H1 (cell line): ENCODE measurements at regions not wholly inside any gene's neighbourhood (a gene's known extent, or its start where the extent isn't known, plus 50 kb on each side); places are given as distances from the start of the nearest gene placed in this dataset.
"Not testable (repeated sequence)": the region's sequence is repeated elsewhere in the genome, so short reads cannot be mapped to it uniquely, and the experiment has no call there.

Experiments
- CTCF ChIA-PET: fragments of 300-600 bp; sonication (Branson Sonifier 250); formaldehyde crosslinking; loops from one replicate; lab custom pipeline; 2021; ENCODE audit not compliant: partially characterized antibody; lab: Charles Lee
- POLR2A ChIA-PET: fragments of 300-600 bp; sonication (Branson Sonifier 250); formaldehyde crosslinking; loops from one replicate; lab custom pipeline; 2021; ENCODE audit warnings: inconsistent platforms; ENCODE audit not compliant: partially characterized antibody; lab: Charles Lee
- DNase-seq, 2 experiments: peaks; one replicate each; pipeline versions ENCODE4 v3.0.0 to v3.0.0-alpha.2; 2010 to 2022; ENCODE audit warnings: low spot score in 2 of 2, low read depth in 1 of 2, mixed read lengths in 1 of 2
- FAIRE-seq: peaks from 2 replicates; lab custom pipeline; 2011; peaks lifted over from hg19 to GRCh38; lab: Jason Lieb, UNC
- H2AFZ ChIP-seq: 2 replicates; pipeline ENCODE4 v1.8.1; 2012; ENCODE audit warnings: low read length, inconsistent platforms
- H2AK5ac ChIP-seq: 2 replicates; pipeline ENCODE4 v1.6.1; 2013; ENCODE audit warnings: low read depth, low read length
- H2BK120ac ChIP-seq: replicated peaks from 2 replicates; pipeline ENCODE3; 2013; ENCODE audit warnings: low read depth, low read length, inconsistent platforms
- H2BK12ac ChIP-seq: 2 replicates; pipeline ENCODE4 v1.6.1; 2013; ENCODE audit warnings: low read depth, low read length
- H2BK15ac ChIP-seq: 2 replicates; pipeline ENCODE4 v1.6.1; 2013; ENCODE audit warnings: low read length
- H2BK20ac ChIP-seq: 2 replicates; pipeline ENCODE4 v1.6.1; 2013; ENCODE audit warnings: low read length
- H2BK5ac ChIP-seq: 2 replicates; pipeline ENCODE4 v1.6.1; 2013; ENCODE audit warnings: low read depth, low read length
- H3K14ac ChIP-seq: 2 replicates; pipeline ENCODE4 v1.6.1; 2013; ENCODE audit warnings: inconsistent platforms; ENCODE audit not compliant: insufficient read length
- H3K18ac ChIP-seq: 2 replicates; pipeline ENCODE4 v1.6.1; 2013; ENCODE audit warnings: low read length; ENCODE audit errors: extremely low read depth
- H3K23ac ChIP-seq: 2 replicates; pipeline ENCODE4 v1.6.1; 2013; ENCODE audit warnings: inconsistent platforms; ENCODE audit not compliant: insufficient read length
- H3K23me2 ChIP-seq: 2 replicates; pipeline ENCODE4 v1.6.1; 2013; ENCODE audit warnings: low read depth, low read length
- H3K27ac ChIP-seq: 2 replicates; pipeline ENCODE4 v1.6.1; 2011; ENCODE audit warnings: low read depth, low read length, inconsistent platforms
- H3K27me3 ChIP-seq, 4 experiments: replicated peaks in 1 of 4; 1 replicate in 1 of 4; 2 replicates in 3 of 4; pipeline versions ENCODE4 v1.6.1 to v1.8.1; 2011 to 2013; ENCODE audit warnings: low read length in 3 of 4, mild to moderate bottlenecking in 3 of 4, inconsistent platforms in 2 of 4, mixed read lengths in 2 of 4, moderate library complexity in 1 of 4; ENCODE audit not compliant: control insufficient read depth in 3 of 4, insufficient read depth in 3 of 4; ENCODE audit errors: extremely low read depth in 1 of 4
- H3K36me3 ChIP-seq, 4 experiments: 2 replicates each; pipeline versions ENCODE4 v1.6.1 to v1.8.1; 2011 to 2013; ENCODE audit warnings: mild to moderate bottlenecking in 4 of 4, low read length in 3 of 4, moderate library complexity in 2 of 4, control low read depth in 1 of 4, inconsistent platforms in 1 of 4; ENCODE audit not compliant: insufficient read depth in 4 of 4, control insufficient read depth in 2 of 4
- H3K4ac ChIP-seq: replicated peaks from 2 replicates; pipeline ENCODE3; 2013; ENCODE audit warnings: low read length, low read depth, mixed read lengths, inconsistent platforms; ENCODE audit not compliant: insufficient read length
- H3K4me1 ChIP-seq, 4 experiments: replicated peaks in 1 of 4; 1 replicate in 1 of 4; 2 replicates in 3 of 4; pipeline versions ENCODE4 v1.6.1 to v1.8.1; 2011 to 2013; ENCODE audit warnings: low read length in 3 of 4, inconsistent platforms in 2 of 4, mixed read lengths in 1 of 4; ENCODE audit not compliant: insufficient read depth in 4 of 4, control insufficient read depth in 3 of 4
- H3K4me2 ChIP-seq, 2 experiments: 2 replicates each; pipeline versions ENCODE4 v1.6.1 to v1.8.1; 2011 to 2013; ENCODE audit warnings: low read depth in 2 of 2, low read length in 2 of 2, control low read depth in 1 of 2, inconsistent platforms in 1 of 2, mild to moderate bottlenecking in 1 of 2; ENCODE audit not compliant: insufficient read depth in 1 of 2
- H3K4me3 ChIP-seq, 4 experiments: fragments of 200-600, 300-600 bp in 1 of 4; sonication (generic), shearing (Covaris generic), sonication (Bioruptor Twin) in 1 of 4; 2 replicates each; pipeline versions ENCODE4 v1.5.1 to v1.8.1; 2011 to 2016; ENCODE audit warnings: low read length in 4 of 4, low read depth in 3 of 4, control low read depth in 2 of 4, inconsistent platforms in 2 of 4, mild to moderate bottlenecking in 2 of 4, mixed read lengths in 1 of 4, moderate library complexity in 1 of 4; ENCODE audit not compliant: insufficient read depth in 2 of 4; ENCODE audit errors: extremely low read depth in 1 of 4
- H3K56ac ChIP-seq: replicated peaks from 2 replicates; pipeline ENCODE3; 2013; ENCODE audit warnings: low read depth, mild to moderate bottlenecking, mixed read lengths, low read length, inconsistent platforms; ENCODE audit not compliant: insufficient read length
- H3K79me1 ChIP-seq: 2 replicates; pipeline ENCODE4 v1.6.1; 2013; ENCODE audit warnings: low read depth, low read length, control low read depth
- H3K79me2 ChIP-seq, 2 experiments: 2 replicates each; pipeline versions ENCODE4 v1.6.1 to v1.8.1; 2012 to 2013; ENCODE audit warnings: low read length in 2 of 2, mild to moderate bottlenecking in 2 of 2, inconsistent platforms in 1 of 2; ENCODE audit not compliant: insufficient read depth in 2 of 2, control insufficient read depth in 1 of 2
- H3K9ac ChIP-seq, 4 experiments: replicated peaks in 1 of 4; 1 replicate in 1 of 4; 2 replicates in 3 of 4; pipeline versions ENCODE4 v1.6.1 to v1.8.1; 2011 to 2013; ENCODE audit warnings: low read depth in 3 of 4, low read length in 3 of 4, control low read depth in 2 of 4, mild to moderate bottlenecking in 2 of 4, moderate library complexity in 2 of 4, inconsistent platforms in 1 of 4; ENCODE audit errors: extremely low read depth in 1 of 4
- H3K9me3 ChIP-seq, 2 experiments: 2 replicates each; pipeline versions ENCODE4 v1.6.1 to v1.8.1; 2012 to 2013; ENCODE audit warnings: mild to moderate bottlenecking in 2 of 2, moderate library complexity in 2 of 2, control low read depth in 1 of 2, inconsistent platforms in 1 of 2, low read depth in 1 of 2, low read length in 1 of 2, mixed read lengths in 1 of 2; ENCODE audit not compliant: insufficient read depth in 2 of 2
- H4K20me1 ChIP-seq, 2 experiments: replicated peaks in 1 of 2; 2 replicates each; pipeline versions ENCODE3 to v1.8.1; 2011 to 2013; ENCODE audit warnings: inconsistent platforms in 2 of 2, low read length in 2 of 2, mild to moderate bottlenecking in 1 of 2; ENCODE audit not compliant: insufficient read depth in 2 of 2, control insufficient read depth in 1 of 2
- H4K5ac ChIP-seq: 2 replicates; pipeline ENCODE4 v1.6.1; 2013; ENCODE audit warnings: low read length, low read depth, mixed read lengths, inconsistent platforms; ENCODE audit not compliant: insufficient read length
- H4K8ac ChIP-seq: 2 replicates; pipeline ENCODE4 v1.8.0; 2013; ENCODE audit warnings: mild to moderate bottlenecking, moderate library complexity, low read length, inconsistent platforms; ENCODE audit not compliant: insufficient read depth; ENCODE audit errors: extremely low read depth
- H4K91ac ChIP-seq: replicated peaks from 2 replicates; pipeline ENCODE3; 2013; ENCODE audit warnings: low read length, mixed read lengths, inconsistent platforms; ENCODE audit not compliant: insufficient read length
- GABPA ChIP-seq: IDR thresholded peaks from 2 replicates; pipeline ENCODE4 v1.6.1; 2011; ENCODE audit warnings: mild to moderate bottlenecking, low read length, moderate library complexity, borderline replicate concordance; ENCODE audit not compliant: insufficient read depth
- KDM4A ChIP-seq: IDR thresholded peaks from one replicate; pipeline ENCODE4 v1.7.1; 2012; ENCODE audit warnings: low read depth, mild to moderate bottlenecking, moderate library complexity, low read length, inconsistent platforms; ENCODE audit not compliant: severe bottlenecking
- KDM5A ChIP-seq: fragments of 200-600 bp; IDR thresholded peaks from 2 replicates; pipeline ENCODE4 v1.7.1; 2012; ENCODE audit warnings: mild to moderate bottlenecking, low read length, inconsistent platforms, mixed read lengths
- NRF1 ChIP-seq: IDR thresholded peaks from 2 replicates; pipeline ENCODE4 v1.6.1; 2011; ENCODE audit warnings: mild to moderate bottlenecking, low read depth, low read length, improper control_type of control experiment
- SAP30 ChIP-seq: fragments of 300-600 bp; sonication (generic); IDR thresholded peaks from 2 replicates; pipeline ENCODE4 v1.7.1; 2012; ENCODE audit warnings: low read length, moderate library complexity, mild to moderate bottlenecking, inconsistent platforms; ENCODE audit not compliant: insufficient read depth, insufficient replicate concordance
- WGBS, 2 experiments: shearing (Covaris generic) in 1 of 2; methylation state at CpG; one replicate each; pipeline versions ENCODE4 v1.1.6 to v1.1.7; 2013 to 2015; ENCODE audit warnings: low lambda C conversion rate in 2 of 2, mixed read lengths in 2 of 2, inconsistent platforms in 1 of 2, low coverage in 1 of 2, missing lambda C conversion rate in 1 of 2; ENCODE audit not compliant: insufficient replicate concordance in 2 of 2, insufficient coverage in 1 of 2, insufficient read length in 1 of 2; ENCODE audit errors: extremely low coverage in 1 of 2, missing lambda C conversion rate in 1 of 2; 5-methylcytosine and 5-hydroxymethylcytosine counted together

GRCh38 chr4:179728305-179728704, 2286.1 kb upstream of the AGA start:
- no peak overlapping the region for H3K4ac ChIP-seq

GRCh38 chr4:179736820-179737219, 2294.6 kb upstream of the AGA start:
- 96% methylated on average over 6 of the region's 6 CpGs; no CpG with 5 or more reads in 1 of the 2 experiments for WGBS, 2 experiments
- CTCF ChIA-PET, FAIRE-seq: not testable (repeated sequence)

More at GRCh38 chr4:179728305-179728704, 2286.1 kb upstream of the AGA start:
- Histone ChIP-seq H3K79me1 (no peaks in the 10 kb centered on the region), H2BK15ac (no peak overlapping the region), H4K5ac (no peak overlapping the region), H3K23me2 (no peaks in the 10 kb centered on the region), H3K4me3 (no peak overlapping the region), H3K23ac (no peak overlapping the region), H3K9me3 (no peaks in the 10 kb centered on the region), H3K4me2 (no peak overlapping the region), H2BK120ac (no peak overlapping the region), H3K79me2 (no peaks in the 10 kb centered on the region), H3K4me1 (no peaks in the 10 kb centered on the region; a peak in 1 of 7 replicates), H4K20me1 (no peaks in the 10 kb centered on the region), H2AK5ac (no peak overlapping the region), H3K9ac (no peak overlapping the region), H3K14ac (no peak overlapping the region), H4K91ac (no peak overlapping the region), H2BK5ac (no peak overlapping the region), H3K27ac (no peak overlapping the region), H3K18ac (no peak overlapping the region), H2AFZ (no peak overlapping the region), H2BK12ac (no peak overlapping the region), H3K27me3 (no peaks in the 10 kb centered on the region), H2BK20ac (no peak overlapping the region), H3K56ac (no peak overlapping the region), H4K8ac (no peak overlapping the region), H3K36me3 (no peaks in the 10 kb centered on the region)
- POLR2A ChIA-PET, result no interaction called here
- CTCF ChIA-PET, result no interaction called here
- FAIRE-seq (no peak), DNase-seq (no peak)
- 94% methylated on average over 4 of the region's 4 CpGs; no CpG with 5 or more reads in 1 of the 2 experiments for WGBS, 2 experiments
- no peak for TF ChIP-seq KDM5A
- no peak for TF ChIP-seq GABPA
- TF ChIP-seq KDM4A, result no peak
- TF ChIP-seq NRF1, result no peak
- no peak for TF ChIP-seq SAP30

More at GRCh38 chr4:179736820-179737219, 2294.6 kb upstream of the AGA start:
- H2BK5ac ChIP-seq, H3K23me2 ChIP-seq, H4K8ac ChIP-seq, H3K36me3 ChIP-seq, H4K91ac ChIP-seq, H3K9ac ChIP-seq, H3K56ac ChIP-seq, H4K20me1 ChIP-seq, H2BK120ac ChIP-seq, H3K79me2 ChIP-seq, POLR2A ChIA-PET, H3K27ac ChIP-seq, H3K18ac ChIP-seq, H3K9me3 ChIP-seq, H4K5ac ChIP-seq, H3K79me1 ChIP-seq, DNase-seq, H3K27me3 ChIP-seq, H3K4me3 ChIP-seq, H3K4me2 ChIP-seq, H3K4me1 ChIP-seq, H3K4ac ChIP-seq, H2AK5ac ChIP-seq, H2BK20ac ChIP-seq, H2BK15ac ChIP-seq, H2AFZ ChIP-seq, H3K14ac ChIP-seq, H2BK12ac ChIP-seq, H3K23ac ChIP-seq: not testable (repeated sequence)
